ENCODE measurements at regions not wholly inside any gene's neighbourhood (a gene's known extent, or its start where the extent isn't known, plus 50 kb on each side); places are given as distances from the start of the nearest gene placed in this dataset.

DNA sequence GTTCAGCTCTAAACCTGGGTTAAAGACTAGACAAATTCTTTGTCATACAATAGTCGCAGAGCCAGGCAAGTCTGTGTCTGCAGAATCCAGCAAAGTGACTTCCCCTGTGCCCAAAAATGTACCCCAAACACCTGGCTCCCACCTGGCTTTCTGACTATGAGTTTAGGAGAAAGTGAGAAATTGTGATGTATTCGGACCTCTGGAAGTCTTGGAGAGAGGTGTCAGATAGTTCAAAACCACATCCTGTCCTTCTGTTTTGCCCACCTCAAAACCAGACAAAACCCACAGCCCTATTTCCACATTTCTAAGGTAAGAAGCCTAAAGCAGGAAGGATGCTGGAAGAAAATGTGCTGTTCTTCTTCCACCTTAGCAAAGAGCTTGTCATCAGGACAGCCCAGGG is 63.8 kb upstream of the CLMP start:
- TF ChIP-seq, protein P1, sequence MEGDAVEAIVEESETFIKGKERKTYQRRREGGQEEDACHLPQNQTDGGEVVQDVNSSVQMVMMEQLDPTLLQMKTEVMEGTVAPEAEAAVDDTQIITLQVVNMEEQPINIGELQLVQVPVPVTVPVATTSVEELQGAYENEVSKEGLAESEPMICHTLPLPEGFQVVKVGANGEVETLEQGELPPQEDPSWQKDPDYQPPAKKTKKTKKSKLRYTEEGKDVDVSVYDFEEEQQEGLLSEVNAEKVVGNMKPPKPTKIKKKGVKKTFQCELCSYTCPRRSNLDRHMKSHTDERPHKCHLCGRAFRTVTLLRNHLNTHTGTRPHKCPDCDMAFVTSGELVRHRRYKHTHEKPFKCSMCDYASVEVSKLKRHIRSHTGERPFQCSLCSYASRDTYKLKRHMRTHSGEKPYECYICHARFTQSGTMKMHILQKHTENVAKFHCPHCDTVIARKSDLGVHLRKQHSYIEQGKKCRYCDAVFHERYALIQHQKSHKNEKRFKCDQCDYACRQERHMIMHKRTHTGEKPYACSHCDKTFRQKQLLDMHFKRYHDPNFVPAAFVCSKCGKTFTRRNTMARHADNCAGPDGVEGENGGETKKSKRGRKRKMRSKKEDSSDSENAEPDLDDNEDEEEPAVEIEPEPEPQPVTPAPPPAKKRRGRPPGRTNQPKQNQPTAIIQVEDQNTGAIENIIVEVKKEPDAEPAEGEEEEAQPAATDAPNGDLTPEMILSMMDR (conservative IDR thresholded peaks at IDR 0.05 in 1 of 2, IDR thresholded peaks at IDR 0.05 in 1 of 2; ENCODE audit: low read depth in 1 of 2, low read length in 2 of 2), result no peak
- TF ChIP-seq EZH2 (IDR thresholded peaks at IDR 0.05; ENCODE audit: low read length, missing control alignments), result no peak

Measured in fibroblast of lung (primary cell).